PC-3 (cell line): ENCODE measurements at regions not wholly inside any gene's neighbourhood (a gene's known extent, or its start where the extent isn't known, plus 50 kb on each side); places are given as distances from the start of the nearest gene placed in this dataset.

Experiments used
- ATAC-seq: fragments of 200-7000 bp; cut with Tn5 transposase; 2 replicates; pipeline ENCODE4 v1.9.1; 2020; ENCODE audit warnings: mild to moderate bottlenecking, moderate library complexity
- BruUV-seq: library from RNA; stranded (reverse); fragments of 400-500 nt; replicated peaks from 2 replicates; lab custom pipeline; 2021; lab: Mats Ljungman, UMichigan
- CTCF ChIA-PET: fragments of 300-600 bp; sonication (Branson Sonifier 250); formaldehyde crosslinking; loops from one replicate; lab custom pipeline; 2022; ENCODE audit warnings: antibody characterized with exemption; lab: Charles Lee
- POLR2A ChIA-PET: fragments of 300-600 bp; sonication (Branson Sonifier 250); formaldehyde crosslinking; loops from one replicate; lab custom pipeline; 2022; ENCODE audit warnings: antibody characterized with exemption; ENCODE audit not compliant: unreplicated experiment; lab: Charles Lee
- DNase-seq: peaks from one replicate; pipeline ENCODE4 v3.0.0-alpha.2; 2015
- H2AFZ ChIP-seq: fragments of 300-600 bp; sonication (generic); 2 replicates; pipeline ENCODE4 v1.6.0; 2016; ENCODE audit warnings: antibody characterized with exemption, low read length
- H3F3A ChIP-seq: fragments of 300-600 bp; sonication (generic); one replicate; pipeline ENCODE4 v1.6.0; 2017; ENCODE audit warnings: antibody characterized with exemption, low read length, control low read depth, mild to moderate bottlenecking; ENCODE audit not compliant: unreplicated experiment
- H3K27ac ChIP-seq: fragments of 300-600 bp; sonication (generic); 2 replicates; pipeline ENCODE4 v1.5.1; 2016; ENCODE audit warnings: mild to moderate bottlenecking, low read length
- H3K27me3 ChIP-seq: fragments of 300-600 bp; sonication (generic); 2 replicates; pipeline ENCODE4 v1.6.1; 2016; ENCODE audit warnings: low read length, mixed read lengths
- H3K36me3 ChIP-seq: fragments of 300-600 bp; sonication (generic); 2 replicates; pipeline ENCODE4 v1.6.1; 2016; ENCODE audit warnings: low read depth, mixed run types, low read length, mixed read lengths
- H3K4me1 ChIP-seq: fragments of 300-600 bp; sonication (generic); 2 replicates; pipeline ENCODE4 v1.5.1; 2016; ENCODE audit warnings: low read length; ENCODE audit not compliant: insufficient read depth
- H3K4me2 ChIP-seq: fragments of 300-600 bp; sonication (generic); 2 replicates; pipeline ENCODE4 v1.6.0; 2016; ENCODE audit warnings: low read length
- H3K4me3 ChIP-seq: fragments of 300-600 bp; sonication (generic); 2 replicates; pipeline ENCODE4 v1.5.1; 2016; ENCODE audit warnings: mild to moderate bottlenecking, low read length, mixed read lengths
- H3K79me2 ChIP-seq: fragments of 300-600 bp; sonication (generic); 2 replicates; pipeline ENCODE4 v1.6.1; 2017; ENCODE audit warnings: low read length, mixed read lengths
- H3K9ac ChIP-seq: fragments of 300-600 bp; sonication (generic); 2 replicates; pipeline ENCODE4 v1.6.0; 2016; ENCODE audit warnings: mild to moderate bottlenecking, low read length
- H3K9me2 ChIP-seq: fragments of 300-600 bp; sonication (generic); replicated peaks from 2 replicates; pipeline ENCODE4 v1.6.1; 2016; ENCODE audit warnings: mixed run types, low read length, mixed read lengths
- H3K9me3 ChIP-seq: fragments of 300-600 bp; sonication (generic); 2 replicates; pipeline ENCODE4 v1.6.1; 2016; ENCODE audit warnings: low read length, mixed read lengths
- H4K20me1 ChIP-seq: fragments of 300-600 bp; sonication (generic); 2 replicates; pipeline ENCODE4 v1.6.1; 2016; ENCODE audit warnings: low read length, mixed read lengths
- CTCF ChIP-seq: fragments of 300-600 bp; sonication (generic); conservative IDR thresholded peaks from 2 replicates; pipeline ENCODE4 v1.5.1; 2017; ENCODE audit warnings: antibody characterized with exemption, low read depth, mild to moderate bottlenecking, low read length
- EZH2 ChIP-seq: fragments of 300-600 bp; sonication (generic); IDR thresholded peaks from one replicate; pipeline ENCODE4 v1.6.1; 2017; ENCODE audit warnings: antibody characterized with exemption, mild to moderate bottlenecking, low read length; ENCODE audit not compliant: unreplicated experiment
- EZH2phosphoT487 ChIP-seq: fragments of 300-600 bp; sonication (generic); IDR thresholded peaks from 2 replicates; pipeline ENCODE4 v1.6.1; 2018; ENCODE audit warnings: mild to moderate bottlenecking, antibody characterized with exemption, low read length, borderline replicate concordance
- intact Hi-C: fragments of 100-400 bp; cut with micrococcal nuclease; formaldehyde crosslinking; loops from 2 replicates; pipeline ENCODE4 v1.9.0; 2023

DNA sequence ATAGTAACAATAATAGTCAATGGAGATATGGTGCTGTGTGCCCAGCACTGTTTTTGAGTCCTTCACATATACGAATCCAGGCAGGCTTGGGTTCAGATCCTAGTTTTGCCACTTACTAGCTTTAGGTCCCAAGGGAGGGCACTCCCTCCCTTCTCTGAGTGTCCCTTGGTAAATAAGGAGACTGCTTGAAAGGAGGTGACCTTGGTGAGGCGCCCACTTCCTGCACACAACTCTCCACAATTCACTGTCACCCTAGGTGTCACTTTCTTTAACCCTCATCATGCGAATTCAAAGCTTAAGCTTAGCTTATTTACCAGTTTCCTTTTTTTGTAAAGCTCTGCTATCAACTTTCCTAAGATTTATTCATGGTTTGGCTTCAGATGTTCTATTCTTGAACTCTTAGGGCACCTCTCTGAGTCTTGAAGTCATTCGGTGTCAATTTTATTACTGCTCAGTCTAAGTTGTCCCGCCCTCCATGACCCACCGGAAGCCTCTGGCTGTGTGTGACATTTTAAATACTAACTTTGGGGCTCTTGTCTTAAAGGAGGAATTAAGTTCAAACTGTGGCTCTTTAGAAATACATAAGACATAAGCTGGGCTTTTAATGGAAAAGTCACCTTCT is 170.7 kb upstream of the ZNF618 start:
- no peaks in the 10 kb centered on the region for H3K9me3 ChIP-seq
- no TSS peak for BruUV-seq
- no peaks in the 10 kb centered on the region for H3K27me3 ChIP-seq
- H4K20me1 ChIP-seq, result no peaks in the 10 kb centered on the region
- ChIA-PET POLR2A (no interaction called here), CTCF (interaction anchor here (0.6 kb wide), 1 partner anchor 17 kb away, joined by 4 read pairs; no protein-coding TSS in a partner anchor)
- TF ChIP-seq CTCF, result no peak
- no peak for TF ChIP-seq EZH2phosphoT487
- no peak for TF ChIP-seq EZH2
- H3K4me3 ChIP-seq, result no peak overlapping the region
- H3K27ac ChIP-seq, result no peak overlapping the region
- no peak for ATAC-seq
- intact Hi-C loops, result no loop called here
- DNase-seq, result no peak
- H3K4me2 ChIP-seq, result no peak overlapping the region
- H3K9me2 ChIP-seq, result no peaks in the 10 kb centered on the region
- no peaks in the 10 kb centered on the region for H3K4me1 ChIP-seq
- no peaks in the 10 kb centered on the region for H3K79me2 ChIP-seq
- no peaks in the 10 kb centered on the region for H3F3A ChIP-seq
- H3K9ac ChIP-seq, result no peak overlapping the region
- H2AFZ ChIP-seq, result no peak overlapping the region
- no peaks in the 10 kb centered on the region for H3K36me3 ChIP-seq

DNA sequence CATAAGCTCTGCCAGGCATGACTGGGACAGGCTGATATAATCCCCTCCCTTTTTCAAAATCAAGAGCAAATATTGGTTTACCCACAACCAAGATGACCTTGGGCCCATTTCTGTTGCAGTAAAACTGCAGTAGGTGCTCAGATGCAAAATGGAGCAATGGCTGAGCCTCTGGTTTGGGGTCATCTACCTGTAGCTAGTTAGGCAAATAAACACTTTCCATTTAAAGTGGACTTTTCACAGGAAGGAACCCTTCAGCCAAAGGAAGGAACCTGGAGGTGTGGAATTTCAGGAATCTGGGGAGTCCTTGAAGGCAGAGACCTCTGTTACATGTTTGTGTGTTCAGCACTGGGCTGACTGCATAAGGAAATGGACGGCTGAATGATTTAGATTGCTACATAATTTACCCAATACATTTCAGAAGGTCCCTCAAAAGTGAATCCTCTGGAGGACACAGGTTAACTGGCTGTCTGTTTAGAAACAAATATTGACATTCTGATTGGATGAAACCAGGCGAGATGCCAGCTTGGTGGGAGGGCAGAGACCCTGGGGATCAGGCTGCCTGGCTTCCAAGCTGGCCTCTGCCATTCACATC is 170.1 kb upstream of the ZNF618 start:
- Histone ChIP-seq H3K4me2 (no peak overlapping the region), H3K9me3 (no peaks in the 10 kb centered on the region), H4K20me1 (no peaks in the 10 kb centered on the region), H3K27ac (no peak overlapping the region), H2AFZ (no peak overlapping the region), H3K9me2 (no peaks in the 10 kb centered on the region), H3K4me3 (no peak overlapping the region), H3K9ac (no peak overlapping the region), H3K27me3 (no peaks in the 10 kb centered on the region), H3K36me3 (no peaks in the 10 kb centered on the region), H3K4me1 (no peaks in the 10 kb centered on the region), H3F3A (no peaks in the 10 kb centered on the region), H3K79me2 (no peaks in the 10 kb centered on the region)
- ChIA-PET POLR2A (no interaction called here), CTCF (no interaction called here)
- DNase-seq (no peak), ATAC-seq (no peak)
- BruUV-seq, result no TSS peak
- intact Hi-C loops, result no loop called here
- TF ChIP-seq CTCF, result no peak
- TF ChIP-seq EZH2, result no peak
- no peak for TF ChIP-seq EZH2phosphoT487
